Left renal pelvis (tissue), 4 donors: ENCODE measurements at regions not wholly inside any gene's neighbourhood (a gene's known extent, or its start where the extent isn't known, plus 50 kb on each side); places are given as distances from the start of the nearest gene placed in this dataset.
A peak's percentile ranks its signal among the peaks of the same experiment; 100 is the strongest.
"Not testable (repeated sequence)": the region's sequence is repeated elsewhere in the genome, so short reads cannot be mapped to it uniquely, and the experiment has no call there.

Experiments
- DNase-seq, 4 donors: peaks; one replicate each; pipeline ENCODE4 v3.0.0-alpha.2; 2013; ENCODE audit warnings: low read depth in 4 of 4, low spot score in 3 of 4

GRCh38 chr15:30195355-30196008, 60.6 kb downstream of the GOLGA8T start:
- DNase-seq: not testable (repeated sequence)

- DNase-seq: peak in 1 of 4 donors; percentile 10
Observed at GRCh38 chr15:30196009-30196375, 61.1 kb downstream of the GOLGA8T start.

DNA sequence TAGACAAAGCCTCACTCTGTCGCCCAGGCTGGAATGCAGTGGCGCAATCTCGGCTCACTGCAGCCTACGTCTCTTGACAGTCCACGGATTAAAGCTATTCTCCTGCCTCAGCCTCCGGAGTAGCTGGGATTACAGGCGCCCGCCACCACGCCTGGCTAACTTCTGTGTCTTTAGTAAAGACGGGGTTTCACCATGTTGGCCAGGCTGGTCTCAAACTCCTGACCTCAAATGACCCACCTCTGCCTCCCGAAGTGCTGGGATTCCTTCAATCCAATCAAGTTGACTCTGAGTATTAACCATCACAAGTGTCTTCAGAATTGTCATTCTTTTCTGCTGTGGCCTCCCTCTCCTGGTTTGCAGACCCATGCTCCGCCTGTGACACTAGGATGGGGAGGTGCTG, 61.9 kb downstream of the GOLGA8T start:
- DNase-seq: not testable (repeated sequence)

DNA sequence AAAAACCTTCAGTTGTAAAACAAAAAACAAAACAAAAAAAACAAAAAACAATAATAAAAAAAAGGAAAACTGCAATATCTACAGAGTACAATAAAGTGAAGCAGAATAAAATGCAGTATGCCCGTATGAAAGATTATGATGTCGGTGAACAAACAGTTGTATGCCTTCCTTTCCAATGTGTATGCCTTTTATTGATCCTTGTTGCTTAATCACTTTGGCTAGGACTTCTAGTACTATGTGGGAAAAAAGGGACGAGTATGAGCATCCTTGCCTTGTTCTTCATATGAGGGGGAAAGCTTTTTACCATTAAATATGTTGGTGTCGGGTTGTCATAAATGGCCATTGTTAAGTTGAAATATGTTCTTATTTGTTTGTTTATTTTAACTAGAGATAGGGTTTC, 66.7 kb downstream of the GOLGA8T start:
- DNase-seq: not testable (repeated sequence)

DNA sequence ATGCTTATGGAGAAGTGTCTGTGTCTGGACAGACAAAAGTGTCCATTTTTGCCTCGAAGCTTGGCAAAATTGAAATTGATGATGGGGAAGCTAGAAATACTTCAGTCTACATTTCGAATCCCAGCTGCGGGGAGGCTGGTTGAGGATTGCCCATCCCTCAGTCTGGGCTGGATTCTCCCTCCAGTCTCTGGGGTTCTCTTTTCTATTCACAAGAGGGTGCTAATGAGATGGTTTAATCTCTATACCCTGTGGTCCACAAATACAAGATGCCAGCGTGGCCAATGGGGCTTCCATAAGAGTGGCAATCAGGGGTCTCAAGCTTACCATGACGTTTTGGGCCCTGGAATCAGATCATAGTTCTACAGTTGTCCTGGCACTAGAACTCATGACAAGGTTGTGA, 78.9 kb downstream of the GOLGA8T start:
- not testable (repeated sequence) for DNase-seq

- DNase-seq: not testable (repeated sequence)
Observed at GRCh38 chr15:30221803-30222202, 87.0 kb downstream of the GOLGA8T start.

DNA sequence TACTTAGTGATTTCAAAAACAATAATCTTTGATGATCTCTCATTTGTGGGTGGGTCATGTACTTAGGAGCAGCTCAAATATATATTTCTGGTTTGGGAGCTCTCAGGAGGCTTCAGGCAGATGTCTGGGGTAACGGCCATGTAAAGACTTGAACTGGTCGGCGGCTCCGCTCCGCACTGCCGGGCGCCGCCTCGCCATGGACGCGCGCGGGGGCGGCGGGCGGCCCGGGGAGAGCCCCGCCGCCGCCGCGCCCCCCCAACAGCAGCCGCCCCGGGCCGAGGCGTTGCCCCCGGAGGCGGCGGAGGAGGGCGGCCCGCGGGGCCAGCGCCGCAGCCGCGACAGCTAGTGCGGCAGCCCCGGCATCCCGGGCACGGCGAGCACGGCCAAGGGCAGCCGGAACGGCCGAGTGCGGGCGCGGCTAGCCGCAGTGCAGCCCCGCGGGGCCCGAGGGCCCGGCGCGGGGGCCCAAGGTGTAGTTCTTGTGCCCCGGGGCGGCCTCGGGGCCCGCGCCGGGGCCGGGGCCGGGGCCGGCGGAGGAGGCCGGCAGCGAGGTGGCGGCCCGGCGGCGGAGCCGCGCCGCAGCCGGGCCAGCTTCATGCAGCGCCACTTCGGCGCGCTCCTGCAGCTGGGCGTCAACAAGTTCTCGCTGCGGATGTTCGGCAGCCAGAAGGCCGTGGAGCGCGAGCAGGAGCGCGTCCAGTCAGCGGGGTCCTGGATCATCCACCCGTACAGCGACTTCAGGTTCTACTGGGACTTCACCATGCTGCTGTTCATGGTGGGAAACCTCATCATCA, 88.1 kb downstream of the GOLGA8T start:
- DNase-seq: not testable (repeated sequence)

DNA sequence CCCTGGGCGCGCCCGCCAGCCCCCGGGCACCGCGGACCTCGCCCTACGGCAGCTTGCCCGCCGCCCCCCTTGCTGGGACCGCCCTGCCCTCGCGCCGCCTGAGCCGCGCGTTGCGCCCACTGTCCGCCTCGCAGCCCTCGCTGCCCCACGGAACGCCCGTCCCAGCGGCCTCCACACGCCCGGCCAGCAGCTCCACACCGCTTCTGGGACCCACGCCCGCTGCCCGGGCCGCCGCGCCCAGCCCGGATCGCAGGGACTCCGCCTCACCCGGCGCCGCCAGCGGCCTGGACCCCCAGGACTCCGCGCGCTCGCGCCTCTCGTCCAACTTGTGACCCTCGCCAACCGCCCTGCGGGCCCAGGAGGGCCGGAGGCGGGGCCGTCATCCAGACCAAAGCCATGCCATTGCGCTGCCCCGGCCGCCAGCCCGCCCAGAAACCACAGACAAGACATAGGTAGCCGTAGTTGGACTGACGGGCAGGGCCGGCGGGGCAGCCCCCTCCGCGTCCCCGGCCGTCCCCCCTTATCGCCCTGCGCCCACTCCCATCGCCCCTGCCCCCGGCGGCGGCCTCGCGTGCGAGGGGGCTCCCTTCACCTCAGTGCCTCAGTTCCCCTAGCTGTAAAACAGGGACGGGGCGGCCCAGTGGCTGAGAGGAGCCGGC, 90.5 kb downstream of the GOLGA8T start:
- DNase-seq: not testable (repeated sequence)

DNA sequence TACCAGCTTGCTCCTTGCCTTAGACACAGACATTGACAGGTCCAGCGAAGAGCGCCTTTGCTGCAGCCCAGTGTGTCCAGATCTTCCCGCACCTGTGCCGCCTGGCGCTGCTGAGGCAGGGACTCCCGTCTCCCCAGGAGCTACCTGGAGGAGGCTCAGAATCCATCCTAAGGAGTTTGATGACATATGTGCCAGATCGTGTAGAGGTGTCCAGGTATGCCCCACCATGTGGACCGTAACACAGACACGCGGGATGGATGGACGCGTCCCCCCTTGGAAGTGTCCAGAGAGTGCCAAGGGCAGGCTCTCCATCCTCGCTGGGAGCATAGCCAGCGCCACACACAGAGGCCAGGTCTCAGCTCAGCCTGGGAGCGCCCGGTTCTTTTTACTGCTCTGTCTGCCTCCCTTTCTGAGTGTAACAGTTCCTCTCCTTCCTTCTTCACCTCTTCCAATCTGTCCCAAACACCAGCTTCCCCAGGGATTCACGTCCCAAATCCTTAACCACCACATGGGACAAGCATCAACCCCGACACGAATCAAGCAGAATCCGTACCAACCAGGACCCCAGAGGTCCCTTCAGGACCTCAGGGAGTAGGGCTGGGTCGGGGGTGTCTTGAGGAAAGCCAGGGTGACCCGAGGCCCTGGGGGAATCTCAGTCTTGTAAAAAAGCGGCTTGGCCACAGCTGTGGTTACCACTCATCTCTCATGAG, 126.7 kb downstream of the GOLGA8T start:
- not testable (repeated sequence) for DNase-seq

- DNase-seq: not testable (repeated sequence)
Observed at GRCh38 chr15:30262142-30262460, 127.2 kb downstream of the GOLGA8T start.

- not testable (repeated sequence) for DNase-seq
Observed at GRCh38 chr15:30264000-30264399, 129.1 kb downstream of the GOLGA8T start.

DNA sequence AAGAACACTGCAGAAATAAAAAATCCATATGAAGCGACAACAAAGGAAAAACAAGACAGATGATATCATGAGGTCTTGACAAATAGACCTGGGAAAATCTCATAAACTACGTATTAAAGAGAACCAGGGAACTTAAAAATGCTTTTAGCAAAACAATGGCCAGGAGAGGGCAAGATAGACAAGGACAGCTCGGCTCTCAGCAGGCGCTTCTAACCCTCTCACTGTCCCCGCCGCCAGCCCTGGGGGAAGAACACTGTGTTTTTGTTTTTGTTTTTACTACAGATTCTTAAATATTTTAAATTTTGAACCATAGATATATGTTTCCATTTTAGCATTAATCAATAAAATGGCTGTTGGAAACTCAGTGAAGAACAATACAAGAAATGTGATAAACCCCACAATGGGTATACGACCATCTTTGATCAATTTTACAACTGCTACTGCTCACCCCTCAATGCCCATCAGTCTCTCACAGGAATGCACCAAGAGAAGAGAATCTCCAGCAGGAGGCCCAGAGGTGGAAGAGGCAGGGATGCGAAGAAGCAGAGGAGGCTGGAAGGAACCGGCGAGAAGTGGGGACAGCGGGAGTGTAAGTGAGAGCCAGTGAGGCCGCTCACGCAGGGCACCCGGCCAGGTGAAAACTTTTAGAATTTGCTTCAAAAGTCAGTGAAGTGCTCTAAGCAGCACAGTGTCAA, 98.0 kb downstream of the CHRFAM7A start:
- not testable (repeated sequence) for DNase-seq

DNA sequence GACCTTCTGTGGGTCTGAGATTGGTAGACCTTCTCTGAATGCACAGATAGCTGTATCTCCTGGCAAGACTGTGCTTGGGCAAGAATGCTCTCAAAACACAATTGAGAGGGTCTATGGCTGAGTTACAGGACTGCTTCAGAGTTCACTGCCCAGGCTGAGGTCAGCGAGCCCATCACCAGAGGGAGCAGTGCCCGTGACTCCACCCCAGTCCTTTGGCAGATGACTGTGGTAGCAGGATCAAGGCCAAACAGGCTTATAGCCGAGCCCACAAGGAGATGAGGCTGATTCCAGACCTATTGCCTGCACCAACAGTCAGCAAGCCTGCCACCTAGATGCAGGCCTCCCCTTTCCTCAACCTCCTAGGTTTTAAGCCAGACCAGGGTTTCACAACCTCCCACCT, 89.4 kb downstream of the CHRFAM7A start:
- not testable (repeated sequence) for DNase-seq
